IPS DF 4.7 (cell line): ENCODE measurements at regions not wholly inside any gene's neighbourhood (a gene's known extent, or its start where the extent isn't known, plus 50 kb on each side); places are given as distances from the start of the nearest gene placed in this dataset.

Experiments used
- DNase-seq: peaks from one replicate; pipeline ENCODE4 v3.0.0-alpha.2; 2013; ENCODE audit warnings: low spot score; ENCODE audit errors: extremely low read depth

- no peak for DNase-seq
Observed at GRCh38 chr6:84280030-84280429, 52.6 kb upstream of the CEP162 start.

- no peak for DNase-seq
Observed at GRCh38 chr6:84278321-84278998, 51.0 kb upstream of the CEP162 start.
